DMS 273 (cell line): ENCODE measurements at regions not wholly inside any gene's neighbourhood (a gene's known extent, or its start where the extent isn't known, plus 50 kb on each side); places are given as distances from the start of the nearest gene placed in this dataset.

Experiments used
- DNase-seq: peaks from one replicate; lab custom pipeline; 2025; ENCODE audit not compliant: unreplicated experiment; lab: John Stamatoyannopoulos, UW

DNA sequence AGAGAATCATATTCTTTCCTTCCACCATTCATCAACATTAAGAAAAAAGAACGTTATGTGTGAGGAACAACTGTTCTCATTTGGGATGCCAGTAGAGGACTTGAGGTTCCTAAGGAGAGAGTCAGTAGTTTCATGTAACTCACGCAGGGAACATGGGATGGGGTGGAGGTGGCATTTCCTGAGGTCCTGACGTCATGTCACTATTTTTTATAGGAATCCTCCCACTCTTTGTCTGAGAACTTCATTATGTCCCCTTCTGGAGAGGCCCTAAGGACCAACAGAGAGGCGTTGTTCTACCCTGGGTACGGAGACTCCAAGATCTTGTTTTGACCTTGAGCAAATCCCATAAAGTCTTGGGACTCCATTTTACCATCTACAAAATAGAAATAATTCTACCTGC lies 211.7 kb upstream of the SOX9 start:
- no peak for DNase-seq

DNA sequence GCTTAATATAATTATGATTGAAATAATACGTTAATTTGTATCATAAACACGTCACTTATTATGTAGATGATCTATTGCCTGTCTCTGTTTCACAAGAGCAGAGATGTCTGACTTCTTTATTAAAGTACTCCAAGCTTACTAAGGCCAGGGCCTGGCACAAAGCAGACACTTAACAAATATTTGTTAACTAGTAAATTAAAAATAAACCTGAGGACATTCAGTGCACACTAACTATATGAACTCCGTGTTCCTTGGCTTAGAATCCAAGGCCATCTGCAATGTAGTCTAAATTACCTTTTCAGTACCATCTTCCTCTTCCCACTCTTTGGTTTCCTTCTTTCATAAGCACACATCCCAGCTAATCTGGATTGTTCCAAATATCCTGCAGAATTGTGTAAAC lies 210.8 kb upstream of the SOX9 start:
- no peak for DNase-seq

- DNase-seq, result no peak
Observed at GRCh38 chr17:71914042-71914441, 206.8 kb upstream of the SOX9 start.

DNA sequence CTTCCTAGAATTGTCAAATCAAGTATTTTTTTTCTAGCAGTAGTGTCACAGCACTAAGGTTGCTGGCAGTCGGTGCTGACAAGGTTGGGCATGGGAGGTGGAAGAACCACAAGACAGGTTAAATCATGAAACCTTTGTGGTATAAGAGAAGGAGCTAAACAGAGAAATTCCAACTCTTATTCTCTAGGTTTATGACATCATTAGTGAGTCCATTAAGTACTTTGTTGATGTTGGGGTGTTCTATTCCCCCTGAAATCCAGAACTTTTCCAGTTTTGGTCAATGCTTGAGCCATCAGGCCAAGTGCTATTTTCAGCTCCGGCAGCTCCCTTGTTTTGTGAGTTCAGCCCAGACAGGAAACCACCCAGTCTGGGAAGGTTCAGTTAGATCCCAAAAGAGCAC lies 206.0 kb upstream of the SOX9 start:
- DNase-seq, result no peak

DNA sequence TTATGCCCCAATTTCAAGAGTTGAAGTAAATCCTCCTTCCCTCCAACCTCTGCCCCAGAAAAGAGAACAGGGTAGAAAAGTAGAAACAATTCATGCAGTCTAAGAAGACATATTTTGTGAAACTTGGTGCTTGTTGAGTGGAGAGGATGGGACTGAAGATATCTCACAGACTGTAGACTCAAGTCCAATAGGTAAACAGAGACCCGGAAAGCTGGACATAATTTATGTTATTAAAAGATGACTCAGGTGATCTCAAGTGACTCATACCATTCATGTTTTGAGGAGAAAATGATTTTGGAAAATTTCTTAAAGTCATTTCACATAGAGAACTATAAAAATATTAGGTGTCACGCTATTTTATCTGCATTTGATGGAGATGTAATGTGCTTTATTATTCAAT lies 203.1 kb upstream of the SOX9 start:
- no peak for DNase-seq

- DNase-seq, result no peak
Observed at GRCh38 chr17:71919186-71919585, 201.6 kb upstream of the SOX9 start.

DNA sequence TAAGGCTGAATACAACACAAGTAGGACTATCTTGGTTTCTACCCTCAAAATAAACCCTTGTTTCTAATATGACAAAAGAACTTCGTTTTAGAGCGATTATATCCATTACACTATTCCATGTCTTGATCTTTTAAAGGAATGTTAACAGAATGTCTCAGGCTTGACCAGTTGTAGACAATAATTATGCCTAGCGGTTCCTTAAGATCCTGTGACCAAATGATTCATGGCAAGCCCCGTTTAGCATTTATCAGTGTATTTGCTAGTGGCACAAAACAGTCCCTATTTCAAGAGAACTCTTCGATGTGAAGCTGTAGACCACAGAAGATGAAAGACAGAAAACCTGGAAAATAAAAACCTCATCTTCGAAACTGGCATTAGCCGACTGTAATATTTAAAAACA lies 200.9 kb upstream of the SOX9 start:
- DNase-seq, result no peak

GRCh38 chr17:71921796-71922195 lies 199.0 kb upstream of the SOX9 start:
- no peak for DNase-seq

- peak; percentile 12 for DNase-seq
Observed at GRCh38 chr17:71922439-71922838, 198.4 kb upstream of the SOX9 start.

DNA sequence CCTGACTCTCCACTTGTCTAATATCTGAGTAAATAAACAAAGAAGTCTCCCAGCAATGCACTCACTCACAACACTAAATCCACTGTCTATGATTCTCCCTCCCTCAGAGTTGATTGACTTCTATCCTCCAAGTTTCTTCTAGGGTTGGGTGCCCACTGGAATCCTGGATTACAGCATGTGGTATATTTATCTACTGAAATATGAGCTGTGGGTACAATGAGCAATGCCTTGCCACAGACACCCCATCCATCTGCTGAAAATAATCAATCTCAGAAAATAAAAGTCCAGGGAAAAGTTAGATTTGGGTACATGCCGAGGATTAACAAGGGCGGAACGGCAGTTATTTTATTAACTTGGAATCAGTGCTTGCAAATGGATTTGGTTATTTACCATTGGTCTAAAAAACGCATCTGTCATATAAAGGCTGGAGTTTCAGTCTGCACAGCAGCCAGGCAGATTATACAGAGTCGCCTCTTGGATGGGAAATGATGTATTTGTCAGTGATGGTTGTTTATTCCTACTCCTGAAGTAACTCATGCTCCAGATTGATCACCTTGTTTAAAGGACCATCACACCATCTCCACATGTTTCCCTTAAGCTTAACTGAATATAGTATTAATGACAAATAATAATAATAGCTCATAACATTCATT lies 193.9 kb upstream of the SOX9 start:
- no peak for DNase-seq

- no peak for DNase-seq
Observed at GRCh38 chr17:71933306-71933705, 187.5 kb upstream of the SOX9 start.

- DNase-seq, result no peak
Observed at GRCh38 chr17:71934520-71934919, 186.3 kb upstream of the SOX9 start.

DNA sequence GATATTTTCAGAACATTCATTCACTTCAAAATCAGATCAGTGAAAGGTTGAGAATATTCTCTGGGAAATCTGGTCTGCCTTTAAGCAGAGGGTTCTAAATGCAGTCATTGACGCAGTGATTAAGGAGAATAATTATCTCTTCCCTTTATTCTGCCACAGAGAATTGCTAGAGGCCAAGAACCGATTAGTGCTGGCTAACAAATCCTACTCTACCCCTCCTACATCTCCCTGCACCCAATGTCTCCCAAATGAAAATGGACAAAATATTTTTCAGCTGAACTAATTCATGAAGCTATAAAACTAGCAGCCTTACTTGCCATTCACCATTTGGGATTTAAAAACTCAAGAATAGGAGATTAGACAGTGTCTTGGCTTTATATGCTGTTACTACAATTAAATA lies 185.5 kb upstream of the SOX9 start:
- no peak for DNase-seq

GRCh38 chr17:71936977-71937376 lies 183.8 kb upstream of the SOX9 start:
- no peak for DNase-seq

DNA sequence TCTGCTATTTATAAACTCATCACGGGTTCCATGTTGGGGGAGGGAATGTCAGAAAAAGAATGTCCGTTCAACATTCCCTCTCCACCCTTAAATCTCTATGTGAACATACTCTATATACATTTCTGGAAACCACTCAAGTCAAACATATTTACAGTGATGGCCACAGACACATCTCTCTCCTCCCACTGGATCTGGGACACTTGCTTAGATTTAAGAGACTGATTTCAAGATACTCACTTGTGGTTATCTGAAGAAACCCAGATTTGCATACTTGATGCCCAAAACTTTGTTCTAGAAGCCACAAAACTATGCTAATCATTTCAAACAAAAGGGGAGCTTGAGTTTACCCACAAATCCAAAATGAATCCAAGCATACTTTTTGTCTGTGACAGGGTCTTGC lies 182.9 kb upstream of the SOX9 start:
- DNase-seq, result no peak

- no peak for DNase-seq
Observed at GRCh38 chr17:71938340-71939010, 182.3 kb upstream of the SOX9 start.

GRCh38 chr17:71941920-71942319 lies 178.9 kb upstream of the SOX9 start:
- DNase-seq, result no peak

GRCh38 chr17:71942626-71943025 lies 178.2 kb upstream of the SOX9 start:
- no peak for DNase-seq

DNA sequence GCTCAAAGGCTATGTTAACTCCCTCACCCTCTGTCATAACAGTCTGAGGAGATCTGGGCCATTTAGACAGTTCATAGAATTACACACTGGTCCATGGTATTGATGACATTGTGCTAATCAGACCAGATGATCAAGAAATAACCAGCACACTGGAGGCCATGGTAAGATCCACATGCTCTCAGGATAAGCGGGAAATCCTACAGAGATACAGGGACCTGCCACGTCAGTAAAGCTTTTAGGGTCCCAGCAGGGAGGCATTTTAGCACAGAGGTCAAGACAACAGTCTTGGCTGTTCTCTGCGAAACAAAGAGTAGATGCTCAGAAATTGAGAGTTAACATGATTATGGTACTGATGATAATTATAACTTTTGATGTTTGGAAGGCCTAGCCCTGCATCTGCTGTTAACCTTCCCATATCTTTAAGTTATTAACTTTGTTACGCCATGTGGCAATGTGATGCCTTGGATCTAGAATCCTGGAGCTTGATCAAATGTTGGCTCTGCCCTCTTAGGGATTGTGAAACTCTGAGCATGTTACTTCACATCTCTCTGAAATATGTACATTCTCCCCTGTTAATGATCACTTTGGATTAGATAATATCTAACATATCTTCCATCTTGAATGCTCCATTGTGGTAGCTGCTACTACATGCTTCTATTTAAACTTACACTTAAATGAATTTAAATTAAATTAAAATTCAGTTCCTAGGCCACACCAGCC lies 172.0 kb upstream of the SOX9 start:
- no peak for DNase-seq

DNA sequence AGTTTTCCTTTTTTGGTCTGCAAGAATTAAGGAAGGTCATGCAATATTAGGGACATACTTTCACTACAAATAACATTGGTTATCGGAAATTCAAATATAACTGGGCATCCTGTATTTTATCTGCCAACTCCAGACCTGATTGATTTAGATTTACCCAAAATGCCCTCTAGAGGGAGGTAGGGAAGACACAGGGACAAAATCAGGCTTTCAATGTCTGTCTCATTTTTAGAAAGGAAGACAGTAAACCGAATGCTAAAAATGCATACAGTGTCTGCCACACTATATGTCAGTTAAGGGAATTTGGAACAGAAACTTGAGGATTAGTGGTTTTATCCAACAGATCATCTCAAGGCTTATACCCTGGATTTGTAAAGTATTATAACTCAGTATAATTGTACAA lies 161.7 kb upstream of the SOX9 start:
- DNase-seq, result peak; percentile 30

GRCh38 chr17:71963351-71963750 lies 157.5 kb upstream of the SOX9 start:
- DNase-seq, result peak; percentile 99

DNA sequence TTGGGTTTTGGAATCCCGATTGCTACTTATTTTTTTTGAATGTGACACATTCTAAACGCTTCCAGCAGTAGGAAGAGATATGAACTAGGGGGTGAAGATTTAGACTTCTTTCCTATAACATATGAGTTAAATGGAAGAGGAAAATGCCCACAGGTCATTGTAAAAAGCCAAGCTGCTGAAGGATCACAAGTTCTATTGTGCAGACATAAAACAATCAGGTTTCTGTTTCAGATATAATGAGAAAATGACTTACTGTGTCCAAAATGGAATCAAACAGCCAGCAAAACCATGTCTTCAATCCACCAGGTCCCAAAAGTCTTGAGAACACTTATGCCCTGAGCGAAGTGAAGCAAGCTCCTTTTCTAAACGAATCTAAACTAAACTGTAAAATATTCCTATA lies 157.0 kb upstream of the SOX9 start:
- no peak for DNase-seq
